Transverse colon (tissue), 4 donors: ENCODE measurements at regions not wholly inside any gene's neighbourhood (a gene's known extent, or its start where the extent isn't known, plus 50 kb on each side); places are given as distances from the start of the nearest gene placed in this dataset.
"Not testable (repeated sequence)": the region's sequence is repeated elsewhere in the genome, so short reads cannot be mapped to it uniquely, and the experiment has no call there.

Source experiments
- DNase-seq: peaks from one replicate; pipeline ENCODE4 v3.0.0-alpha.2; 2019
- H3K27ac ChIP-seq, 4 donors: fragments of 200-600 bp; sonication (generic); 2 replicates each; pipeline ENCODE4 v1.5.1; 2016 to 2018; ENCODE audit warnings: inconsistent platforms in 4 of 4
- H3K27me3 ChIP-seq: fragments of 200-600 bp; sonication (generic); 2 replicates; pipeline ENCODE4 v1.5.1; 2017; ENCODE audit warnings: inconsistent platforms
- H3K36me3 ChIP-seq, 4 donors: fragments of 200-600 bp; sonication (generic); 2 replicates each; pipeline ENCODE4 v1.5.1; 2017 to 2019; ENCODE audit warnings: inconsistent platforms in 4 of 4
- H3K4me1 ChIP-seq, 4 donors: fragments of 200-600 bp; sonication (generic); 2 replicates each; pipeline ENCODE4 v1.5.1; 2017 to 2020; ENCODE audit warnings: inconsistent platforms in 4 of 4
- H3K4me3 ChIP-seq, 4 donors: fragments of 200-600 bp; sonication (generic); 1 replicate in 1 of 4; 2 replicates in 3 of 4; pipeline versions ENCODE4 v1.5.1 to v1.6.1; 2017 to 2019; ENCODE audit warnings: inconsistent platforms in 4 of 4
- H3K9me3 ChIP-seq, 2 donors: fragments of 200-600 bp; sonication (generic); 2 replicates each; pipeline ENCODE4 v1.5.1; 2017 to 2019; ENCODE audit warnings: inconsistent platforms in 2 of 2
- CTCF ChIP-seq, 5 experiments: fragments of 200-600 bp in 3 of 5; fragments of 450-650 bp in 2 of 5; sonication (generic) in 3 of 5; IDR thresholded peaks; 1 replicate in 2 of 5; 2 replicates in 3 of 5; pipeline ENCODE4 v1.5.1; 2016 to 2017; ENCODE audit warnings: antibody characterized with exemption in 5 of 5, inconsistent platforms in 3 of 5, mild to moderate bottlenecking in 2 of 5, moderate library complexity in 1 of 5
- EP300 ChIP-seq: sonication (generic); formaldehyde crosslinking; IDR thresholded peaks from one replicate; pipeline ENCODE4 v1.6.1; 2017; ENCODE audit warnings: antibody characterized with exemption, low read depth
- POLR2A ChIP-seq: fragments of 450-650 bp; IDR thresholded peaks from one replicate; pipeline ENCODE4 v1.6.1; 2016; ENCODE audit warnings: antibody characterized with exemption, mild to moderate bottlenecking, moderate library complexity
- POLR2AphosphoS5 ChIP-seq, 3 donors: sonication (generic); formaldehyde crosslinking; IDR thresholded peaks; one replicate each; pipeline ENCODE4 v1.6.1; 2016; ENCODE audit warnings: antibody characterized with exemption in 3 of 3
- WGBS, 2 donors: methylation state at CpG; one replicate each; pipeline ENCODE4 v1.1.5; 2018; ENCODE audit warnings: low coverage in 1 of 2; 5-methylcytosine and 5-hydroxymethylcytosine counted together
- in situ Hi-C, 4 donors: fragments of 200-750 bp; cut with MboI; loops; one replicate each; pipeline versions ENCODE4 v1.15.0 to v1.15.1; 2017; ENCODE audit warnings: low sequenced_read_pairs in 3 of 4, low pct_ligation_motif_present in 1 of 4, low pct_unique_long_range_greater_than_20kb in 1 of 4
- intact Hi-C: fragments of 100-400 bp; cut with DNase I; formaldehyde crosslinking; loops from one replicate; pipeline ENCODE4 v1.15.1; 2023; ENCODE audit warnings: low total_unique reads

GRCh38 chr2:118421648-118422047 is 333.4 kb downstream of the INSIG2 start:
- no peaks in the 10 kb centered on the region for H3K27me3 ChIP-seq
- H3K9me3 ChIP-seq, result no peaks in the 10 kb centered on the region
- no peak overlapping the region for H3K27ac ChIP-seq
- no peaks in the 10 kb centered on the region for H3K36me3 ChIP-seq
- WGBS, 2 donors, result 83 to 89% methylated on average over 3 of the region's 3 CpGs
- in situ Hi-C loops, result no loop called here
- intact Hi-C loops, result no loop called here
- DNase-seq, result no peak
- no peaks in the 10 kb centered on the region for H3K4me1 ChIP-seq
- H3K4me3 ChIP-seq, result no peak overlapping the region
- TF ChIP-seq CTCF (IDR thresholded peaks at IDR 0.05) (no peak), EP300 (no peak), POLR2AphosphoS5 (IDR thresholded peaks at IDR 0.05) (no peak), POLR2A (no peak)

- Histone ChIP-seq H3K27ac (no peak overlapping the region), H3K9me3 (no peaks in the 10 kb centered on the region), H3K4me3 (no peak overlapping the region), H3K36me3 (no peaks in the 10 kb centered on the region), H3K27me3 (no peaks in the 10 kb centered on the region), H3K4me1 (no peaks in the 10 kb centered on the region)
- 40 to 74% methylated on average over 1 to 3 of the region's 3 CpGs for WGBS, 2 donors
- intact Hi-C loops (no loop called here), in situ Hi-C loops (no loop called here)
- no peak for DNase-seq
- TF ChIP-seq CTCF (IDR thresholded peaks at IDR 0.05) (no peak), POLR2AphosphoS5 (IDR thresholded peaks at IDR 0.05) (no peak), POLR2A (no peak), EP300 (no peak)
These were observed 329.3 kb downstream of the INSIG2 start for GRCh38 chr2:118417406-118418120.

- H3K36me3 ChIP-seq, H3K4me3 ChIP-seq, H3K27ac ChIP-seq, intact Hi-C loops, H3K4me1 ChIP-seq, H3K27me3 ChIP-seq, H3K9me3 ChIP-seq, DNase-seq, in situ Hi-C loops: not testable (repeated sequence)
- 81 to 89% methylated on average over 1 of the region's 1 CpG for WGBS, 2 donors
These were observed 326.9 kb downstream of the INSIG2 start for GRCh38 chr2:118415186-118415585.

GRCh38 chr2:118403658-118404451 is 315.6 kb downstream of the INSIG2 start:
- H3K4me3 ChIP-seq, result no peak overlapping the region
- 59 to 72% methylated on average over 5 of the region's 5 CpGs for WGBS, 2 donors
- no peak overlapping the region for H3K27ac ChIP-seq
- no peak for DNase-seq
- in situ Hi-C loops (no loop called here), intact Hi-C loops (no loop called here)
- no peak for TF ChIP-seq EP300
- TF ChIP-seq POLR2AphosphoS5 (IDR thresholded peaks at IDR 0.05), result no peak
- no peak for TF ChIP-seq POLR2A
- H3K36me3 ChIP-seq, result no peaks in the 10 kb centered on the region
- no peaks in the 10 kb centered on the region for H3K9me3 ChIP-seq
- H3K27me3 ChIP-seq, result no peaks in the 10 kb centered on the region
- no peaks in the 10 kb centered on the region for H3K4me1 ChIP-seq

- Histone ChIP-seq H3K27me3 (no peaks in the 10 kb centered on the region), H3K36me3 (no peaks in the 10 kb centered on the region), H3K27ac (no peak overlapping the region), H3K4me3 (no peak overlapping the region), H3K4me1 (no peaks in the 10 kb centered on the region), H3K9me3 (no peaks in the 10 kb centered on the region)
- WGBS, 2 donors, result 77 to 86% methylated on average over 2 of the region's 2 CpGs
- in situ Hi-C loops (no loop called here), intact Hi-C loops (no loop called here)
- TF ChIP-seq POLR2AphosphoS5 (IDR thresholded peaks at IDR 0.05), result no peak
- TF ChIP-seq POLR2A, result no peak
- TF ChIP-seq CTCF (IDR thresholded peaks at IDR 0.05), result no peak
- TF ChIP-seq EP300, result no peak
- no peak for DNase-seq
These were observed 300.5 kb downstream of the INSIG2 start for GRCh38 chr2:118388771-118389170.
